Ishikawa (cell line): ENCODE measurements at regions not wholly inside any gene's neighbourhood (a gene's known extent, or its start where the extent isn't known, plus 50 kb on each side); places are given as distances from the start of the nearest gene placed in this dataset.

ENCODE experiments used
- CEBPB ChIP-seq: IDR thresholded peaks from 2 replicates; pipeline ENCODE4 v1.6.1; 2012
- EGR1 ChIP-seq: IDR thresholded peaks from 2 replicates; pipeline ENCODE4 v1.6.1; 2012
- EP300 ChIP-seq: IDR thresholded peaks from 2 replicates; pipeline ENCODE4 v1.6.1; 2012; ENCODE audit warnings: borderline replicate concordance
- FOXM1 ChIP-seq: IDR thresholded peaks from 2 replicates; pipeline ENCODE4 v1.6.1; 2012; ENCODE audit warnings: low read depth, borderline replicate concordance
- NFIC ChIP-seq: IDR thresholded peaks from 2 replicates; pipeline ENCODE4 v1.6.1; 2012
- RAD21 ChIP-seq: IDR thresholded peaks from 2 replicates; pipeline ENCODE4 v1.6.1; 2012; ENCODE audit warnings: low read depth
- TAF1 ChIP-seq: IDR thresholded peaks from 2 replicates; pipeline ENCODE4 v1.6.1; 2012; ENCODE audit warnings: low read depth, mild to moderate bottlenecking
- TEAD4 ChIP-seq: IDR thresholded peaks from 2 replicates; pipeline ENCODE4 v1.6.1; 2012
- YY1 ChIP-seq: IDR thresholded peaks from 2 replicates; pipeline ENCODE4 v1.6.1; 2012; ENCODE audit warnings: low read depth
- ZBTB7A ChIP-seq: IDR thresholded peaks from 2 replicates; pipeline ENCODE4 v1.6.1; 2012; ENCODE audit warnings: low read depth
- TF ChIP-seq, protein P1 (sequence below): IDR thresholded peaks from 2 replicates; pipeline ENCODE4 v1.6.1; 2012
- TF ChIP-seq, protein P2 (sequence below): IDR thresholded peaks from 2 replicates; pipeline ENCODE4 v1.6.1; 2012; ENCODE audit warnings: low read depth, mild to moderate bottlenecking

DNA sequence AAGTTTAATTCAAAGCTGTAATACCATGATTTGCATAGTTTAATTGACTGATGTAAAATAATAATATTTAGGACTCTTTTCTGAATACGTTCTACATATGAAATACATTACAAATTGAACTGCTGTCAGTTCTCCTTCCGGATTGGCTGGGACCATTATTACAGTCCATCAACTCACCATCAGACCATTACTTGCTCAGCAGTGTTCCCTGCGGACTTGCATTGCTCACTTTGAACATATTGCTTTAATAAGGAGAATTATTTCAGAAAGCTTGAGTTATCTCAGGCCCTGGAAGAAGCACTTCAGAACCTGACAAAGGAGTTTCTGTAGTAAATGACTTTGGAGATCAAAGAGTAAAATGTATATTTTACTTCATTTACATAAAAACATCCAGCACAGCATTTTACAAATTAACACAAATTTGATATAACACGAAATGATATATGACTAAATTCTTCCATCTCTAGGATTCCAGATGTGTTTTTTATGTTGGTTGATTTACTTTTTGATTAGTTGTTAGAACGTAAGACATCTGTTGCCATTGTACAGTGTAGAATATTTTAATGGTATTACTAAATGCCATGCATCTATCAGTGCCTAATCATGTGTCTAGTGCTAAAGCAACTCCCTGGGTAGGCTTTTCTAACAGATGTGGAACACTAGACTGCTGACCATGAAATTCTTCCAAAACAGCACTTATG, 418.5 kb upstream of the SEMA3A start:
- TF ChIP-seq CEBPB = no peak
- TF ChIP-seq EGR1 = no peak
- TF ChIP-seq RAD21 = no peak
- TF ChIP-seq TAF1 = no peak
- TF ChIP-seq FOXM1 = no peak
- TF ChIP-seq, protein P1, sequence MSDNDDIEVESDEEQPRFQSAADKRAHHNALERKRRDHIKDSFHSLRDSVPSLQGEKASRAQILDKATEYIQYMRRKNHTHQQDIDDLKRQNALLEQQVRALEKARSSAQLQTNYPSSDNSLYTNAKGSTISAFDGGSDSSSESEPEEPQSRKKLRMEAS = no peak
- no peak for TF ChIP-seq NFIC
- TF ChIP-seq, protein P2, sequence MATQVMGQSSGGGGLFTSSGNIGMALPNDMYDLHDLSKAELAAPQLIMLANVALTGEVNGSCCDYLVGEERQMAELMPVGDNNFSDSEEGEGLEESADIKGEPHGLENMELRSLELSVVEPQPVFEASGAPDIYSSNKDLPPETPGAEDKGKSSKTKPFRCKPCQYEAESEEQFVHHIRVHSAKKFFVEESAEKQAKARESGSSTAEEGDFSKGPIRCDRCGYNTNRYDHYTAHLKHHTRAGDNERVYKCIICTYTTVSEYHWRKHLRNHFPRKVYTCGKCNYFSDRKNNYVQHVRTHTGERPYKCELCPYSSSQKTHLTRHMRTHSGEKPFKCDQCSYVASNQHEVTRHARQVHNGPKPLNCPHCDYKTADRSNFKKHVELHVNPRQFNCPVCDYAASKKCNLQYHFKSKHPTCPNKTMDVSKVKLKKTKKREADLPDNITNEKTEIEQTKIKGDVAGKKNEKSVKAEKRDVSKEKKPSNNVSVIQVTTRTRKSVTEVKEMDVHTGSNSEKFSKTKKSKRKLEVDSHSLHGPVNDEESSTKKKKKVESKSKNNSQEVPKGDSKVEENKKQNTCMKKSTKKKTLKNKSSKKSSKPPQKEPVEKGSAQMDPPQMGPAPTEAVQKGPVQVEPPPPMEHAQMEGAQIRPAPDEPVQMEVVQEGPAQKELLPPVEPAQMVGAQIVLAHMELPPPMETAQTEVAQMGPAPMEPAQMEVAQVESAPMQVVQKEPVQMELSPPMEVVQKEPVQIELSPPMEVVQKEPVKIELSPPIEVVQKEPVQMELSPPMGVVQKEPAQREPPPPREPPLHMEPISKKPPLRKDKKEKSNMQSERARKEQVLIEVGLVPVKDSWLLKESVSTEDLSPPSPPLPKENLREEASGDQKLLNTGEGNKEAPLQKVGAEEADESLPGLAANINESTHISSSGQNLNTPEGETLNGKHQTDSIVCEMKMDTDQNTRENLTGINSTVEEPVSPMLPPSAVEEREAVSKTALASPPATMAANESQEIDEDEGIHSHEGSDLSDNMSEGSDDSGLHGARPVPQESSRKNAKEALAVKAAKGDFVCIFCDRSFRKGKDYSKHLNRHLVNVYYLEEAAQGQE = no peak
- TF ChIP-seq ZBTB7A = no peak
- TF ChIP-seq YY1 = no peak
- no peak for TF ChIP-seq EP300
- TF ChIP-seq TEAD4 = no peak
